SIG-M5 (cell line): ENCODE measurements at regions not wholly inside any gene's neighbourhood (a gene's known extent, or its start where the extent isn't known, plus 50 kb on each side); places are given as distances from the start of the nearest gene placed in this dataset.

Source experiments
- DNase-seq: peaks from one replicate; lab custom pipeline; 2025; lab: John Stamatoyannopoulos, UW

DNA sequence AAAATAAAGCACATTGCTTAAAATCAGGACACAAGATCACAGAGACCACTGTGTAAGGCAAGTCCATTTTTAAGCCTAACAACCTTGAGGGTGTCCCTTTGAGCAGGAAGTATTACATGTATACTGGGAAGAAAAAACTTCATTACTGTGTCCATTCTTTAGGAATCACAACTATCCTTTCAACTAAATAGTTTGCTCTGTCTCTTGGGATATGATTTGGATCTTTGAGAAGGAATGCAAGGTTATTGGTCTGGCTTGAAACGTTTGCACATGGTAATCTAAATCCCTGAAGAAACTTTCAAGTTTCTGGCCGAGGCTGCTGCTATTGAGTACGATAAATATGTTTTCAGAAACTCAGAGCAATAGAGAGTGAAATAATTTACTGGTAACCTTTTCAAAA, 923.0 kb upstream of the SEMA6A start:
- no peak for DNase-seq

GRCh38 chr5:117496801-117497200, 922.2 kb upstream of the SEMA6A start:
- no peak for DNase-seq

GRCh38 chr5:117494188-117494587, 919.6 kb upstream of the SEMA6A start:
- DNase-seq: no peak

GRCh38 chr5:117488976-117489500, 914.4 kb upstream of the SEMA6A start:
- DNase-seq: no peak

GRCh38 chr5:117487556-117487955, 912.9 kb upstream of the SEMA6A start:
- DNase-seq: no peak

GRCh38 chr5:117486879-117487391, 912.3 kb upstream of the SEMA6A start:
- DNase-seq: no peak

GRCh38 chr5:117486261-117486660, 911.6 kb upstream of the SEMA6A start:
- no peak for DNase-seq

DNA sequence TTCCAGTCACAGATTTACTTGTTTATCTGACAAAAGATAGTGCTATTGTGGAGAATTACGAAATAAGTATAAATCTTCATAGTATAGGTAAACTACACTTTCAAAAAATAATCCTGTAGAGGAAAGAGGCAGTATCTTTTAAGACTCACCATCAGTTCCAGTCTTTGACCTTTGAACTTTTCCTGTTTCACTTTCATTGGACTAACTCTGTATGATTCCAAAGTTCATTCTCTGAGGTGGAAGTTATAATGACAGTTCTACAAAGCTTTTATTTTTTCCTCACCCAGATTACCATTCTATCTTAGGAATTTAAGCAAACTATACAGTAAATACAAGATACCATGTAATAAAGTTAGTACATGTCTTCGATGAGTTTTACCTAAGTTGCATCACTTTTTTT, 901.3 kb upstream of the SEMA6A start:
- DNase-seq: no peak

DNA sequence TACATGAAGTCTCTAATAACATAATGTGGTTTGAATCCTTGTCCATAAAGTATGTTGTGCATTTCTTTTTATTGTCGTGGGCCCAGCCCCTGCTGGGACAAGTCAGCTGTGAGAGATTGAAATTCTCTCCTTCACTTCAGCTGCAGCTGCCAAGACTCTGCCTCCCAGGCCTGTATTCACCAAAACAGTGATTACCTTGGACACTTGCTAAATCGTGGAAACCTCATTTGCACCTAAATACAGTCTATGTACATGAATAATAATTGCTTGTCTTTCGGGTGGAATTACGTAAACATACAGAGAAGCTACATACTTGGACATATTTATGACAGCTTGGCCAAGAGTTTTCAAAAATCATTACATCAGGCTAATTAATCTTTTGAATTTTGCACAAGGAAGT, 898.5 kb upstream of the SEMA6A start:
- DNase-seq: no peak

DNA sequence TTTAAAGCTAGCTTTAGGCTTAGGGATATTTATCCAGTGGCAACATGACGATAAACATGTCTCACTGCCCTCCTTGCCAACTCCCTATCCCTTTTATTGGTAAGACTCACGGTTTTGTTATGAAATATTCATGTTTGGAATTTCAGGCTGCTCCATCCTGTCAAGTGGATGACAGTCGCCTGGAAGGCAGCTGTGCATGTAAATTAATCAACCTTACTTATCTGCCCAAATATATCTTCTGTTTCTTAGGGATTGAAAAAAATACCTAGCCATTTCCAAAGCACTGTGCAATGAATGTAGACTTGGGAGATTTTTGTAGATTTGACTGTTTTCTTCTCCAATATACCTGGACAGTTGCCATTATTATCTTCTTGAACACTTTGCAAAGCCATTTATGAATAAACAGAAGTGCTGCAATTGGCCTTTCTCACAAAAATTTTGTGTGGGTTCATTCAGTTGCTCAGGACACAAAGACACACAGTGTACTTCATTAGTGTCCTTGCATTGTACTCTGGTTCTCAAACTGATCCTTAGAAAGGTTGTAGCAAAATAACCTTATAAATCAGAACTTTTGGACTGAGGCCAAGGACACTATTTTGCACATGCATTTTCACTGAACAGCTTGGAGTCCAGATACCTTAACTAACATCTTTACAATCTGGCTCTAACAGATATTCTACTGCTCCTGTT, 889.4 kb upstream of the SEMA6A start:
- DNase-seq: no peak

- no peak for DNase-seq
Observed at GRCh38 chr5:117461966-117462365, 887.3 kb upstream of the SEMA6A start.

GRCh38 chr5:117461403-117461802, 886.8 kb upstream of the SEMA6A start:
- DNase-seq: no peak

- DNase-seq: no peak
Observed at GRCh38 chr5:117457656-117458055, 883.0 kb upstream of the SEMA6A start.

DNA sequence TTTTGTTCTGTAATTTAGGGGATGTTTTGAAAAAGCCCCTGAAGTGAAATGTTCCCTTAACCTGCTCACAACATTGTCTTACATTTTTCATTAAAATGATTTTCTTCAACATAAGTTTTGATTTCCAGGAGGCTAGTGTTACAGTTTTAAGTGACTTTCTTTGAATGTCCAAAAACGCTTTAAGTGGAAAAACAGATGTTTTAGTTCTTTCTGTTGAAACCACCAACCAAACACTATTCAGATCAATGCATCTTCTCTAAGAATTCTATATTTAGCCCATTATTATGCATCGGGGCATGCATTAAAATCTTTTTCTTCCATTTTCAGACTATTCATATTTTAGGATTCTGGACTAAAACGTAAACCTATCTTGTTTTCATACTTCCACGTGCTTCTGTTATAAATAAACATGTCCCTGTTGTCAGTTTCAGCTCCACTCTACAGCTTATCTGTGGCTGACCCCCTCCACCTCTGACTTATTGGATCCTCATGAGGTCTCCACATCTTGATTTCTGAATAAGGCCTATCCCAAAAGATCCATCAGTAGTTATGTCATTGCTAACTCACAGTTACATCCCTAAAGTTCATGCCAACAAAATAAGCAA, 882.3 kb upstream of the SEMA6A start:
- no peak for DNase-seq

- DNase-seq: no peak
Observed at GRCh38 chr5:117455236-117456233, 880.9 kb upstream of the SEMA6A start.

DNA sequence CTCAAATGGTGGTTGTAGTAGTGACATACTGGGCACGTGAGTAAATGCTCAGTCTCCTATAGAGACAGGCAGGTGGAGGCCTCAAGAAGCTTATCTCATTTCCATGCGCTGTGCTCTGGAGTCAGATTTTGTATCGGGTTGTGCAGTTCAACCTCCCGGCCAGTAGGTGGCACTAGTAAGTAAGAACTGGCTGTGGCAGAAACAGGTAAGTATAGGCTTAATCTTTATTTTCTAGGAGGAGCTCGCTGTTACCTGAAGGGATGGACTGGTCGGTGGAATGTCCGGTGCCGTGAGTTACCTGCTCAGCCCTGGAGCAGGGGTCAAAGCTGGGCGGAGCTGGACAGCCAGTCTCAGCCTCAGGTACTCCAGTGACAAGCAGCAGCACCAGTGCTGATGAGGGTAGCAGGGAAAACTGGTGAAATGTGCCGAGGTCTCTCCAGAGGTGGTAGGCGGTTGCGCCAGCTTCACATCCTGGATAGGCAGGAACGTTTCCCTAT, 880.1 kb upstream of the SEMA6A start:
- DNase-seq: no peak

DNA sequence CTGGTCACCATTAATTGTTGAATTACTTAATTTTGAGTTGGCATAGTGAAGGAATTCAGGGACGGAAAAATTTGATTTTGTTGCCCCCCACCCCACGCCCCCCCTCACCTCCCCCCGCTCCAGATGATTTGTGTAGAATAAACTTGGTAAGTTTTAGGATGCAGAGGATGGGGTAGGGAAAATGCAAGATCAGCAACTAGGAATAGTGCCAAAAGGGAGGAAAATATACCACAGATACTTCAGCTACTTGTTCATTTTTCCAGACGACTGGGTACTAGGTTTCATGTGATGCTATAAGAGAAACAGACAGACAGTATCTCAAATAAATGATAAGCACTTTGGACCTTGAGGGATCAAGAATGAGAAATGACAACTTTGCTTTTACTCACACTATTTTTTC, 862.2 kb upstream of the SEMA6A start:
- no peak for DNase-seq

DNA sequence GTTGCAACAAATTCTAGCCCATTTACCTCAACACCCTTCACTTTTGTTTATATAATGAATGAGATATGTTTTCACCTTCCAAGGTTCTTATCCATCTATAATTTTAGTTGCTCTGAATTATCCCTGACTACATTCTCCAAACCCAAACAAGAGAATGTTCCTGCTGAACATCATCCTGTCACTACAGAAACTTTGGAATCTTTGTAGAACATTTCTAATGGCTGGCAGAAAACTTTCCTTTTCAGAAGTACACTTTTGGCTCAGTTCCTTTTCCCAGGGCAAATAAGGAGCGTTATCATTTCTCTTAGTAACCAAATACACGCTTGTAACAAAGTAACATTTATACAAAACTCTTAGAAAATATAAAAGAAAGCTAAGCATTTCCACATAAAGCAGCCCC, 860.6 kb upstream of the SEMA6A start:
- no peak for DNase-seq

DNA sequence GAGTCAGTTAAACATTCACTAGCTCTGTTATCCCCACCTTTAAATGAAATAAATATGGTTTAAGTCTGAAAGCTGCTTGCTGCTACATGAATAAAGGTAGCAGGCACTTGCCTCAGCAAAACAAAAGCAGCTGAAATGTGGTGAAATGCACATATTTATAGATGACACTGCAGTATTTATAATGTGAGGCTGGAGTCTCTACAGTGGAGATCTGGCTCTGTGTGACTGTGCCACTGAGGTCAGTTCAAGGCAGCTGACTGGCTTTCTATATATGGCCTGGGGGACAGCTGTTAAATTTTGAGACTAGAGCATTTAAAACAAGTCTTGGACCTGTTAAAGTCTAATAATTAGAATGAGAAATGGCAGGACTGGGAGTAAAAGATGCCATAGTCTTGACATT, 859.6 kb upstream of the SEMA6A start:
- no peak for DNase-seq

DNA sequence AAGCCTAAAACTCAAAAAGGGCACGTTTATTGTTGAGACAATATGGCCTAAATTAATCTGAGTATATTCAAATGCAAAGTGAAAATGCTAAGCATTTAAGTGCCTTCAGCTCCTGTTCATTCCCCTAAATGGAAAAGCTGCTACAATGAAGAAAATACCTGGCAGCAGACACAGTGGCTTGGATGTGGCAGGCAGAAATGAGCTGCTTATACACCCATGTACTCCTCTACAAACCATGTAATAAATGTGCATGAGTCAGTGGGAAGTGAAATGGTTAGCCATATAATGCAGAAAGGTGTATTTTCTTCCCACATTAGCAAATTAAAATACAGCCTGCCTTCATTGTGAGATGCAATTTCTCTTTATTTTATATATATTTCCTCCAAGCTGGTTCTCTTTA, 859.2 kb upstream of the SEMA6A start:
- DNase-seq: no peak

GRCh38 chr5:117431091-117431490, 856.5 kb upstream of the SEMA6A start:
- no peak for DNase-seq

GRCh38 chr5:117425163-117425562, 850.5 kb upstream of the SEMA6A start:
- DNase-seq: no peak
